Liver (tissue), 8 donors: ENCODE measurements at regions not wholly inside any gene's neighbourhood (a gene's known extent, or its start where the extent isn't known, plus 50 kb on each side); places are given as distances from the start of the nearest gene placed in this dataset.

Experiments used
- DNase-seq: peaks from one replicate; pipeline ENCODE4 v3.0.0-alpha.2; 2017; ENCODE audit warnings: low spot score
- H3K27ac ChIP-seq, 2 donors: one replicate each; pipeline ENCODE4 v1.7.0; 2013; ENCODE audit warnings: inconsistent platforms in 2 of 2, low read length in 2 of 2, control low read depth in 1 of 2, low read depth in 1 of 2, mild to moderate bottlenecking in 1 of 2
- H3K27me3 ChIP-seq, 4 donors: one replicate each; pipeline versions ENCODE4 v1.6.1 to v1.7.0; 2013; ENCODE audit warnings: low read length in 3 of 4, inconsistent platforms in 1 of 4, mild to moderate bottlenecking in 1 of 4, moderate library complexity in 1 of 4; ENCODE audit not compliant: control insufficient read depth in 4 of 4, insufficient read depth in 4 of 4
- H3K36me3 ChIP-seq, 4 donors: one replicate each; pipeline versions ENCODE4 v1.6.1 to v1.7.0; 2013; ENCODE audit warnings: low read length in 3 of 4, mild to moderate bottlenecking in 3 of 4, low read depth in 1 of 4, moderate library complexity in 1 of 4; ENCODE audit not compliant: control insufficient read depth in 4 of 4, insufficient read depth in 3 of 4
- H3K4me1 ChIP-seq, 4 donors: one replicate each; pipeline versions ENCODE4 v1.6.1 to v1.7.0; 2013; ENCODE audit warnings: low read length in 3 of 4, mild to moderate bottlenecking in 3 of 4, moderate library complexity in 1 of 4; ENCODE audit not compliant: control insufficient read depth in 4 of 4, insufficient read depth in 4 of 4
- H3K4me3 ChIP-seq, 3 donors: one replicate each; pipeline versions ENCODE4 v1.6.1 to v1.7.0; 2013; ENCODE audit warnings: low read length in 3 of 3, control low read depth in 1 of 3, low read depth in 1 of 3, mild to moderate bottlenecking in 1 of 3
- H3K9ac ChIP-seq, 2 donors: one replicate each; pipeline ENCODE4 v1.7.0; 2013; ENCODE audit warnings: low read length in 2 of 2, mild to moderate bottlenecking in 2 of 2, moderate library complexity in 2 of 2, control low read depth in 1 of 2, low read depth in 1 of 2
- H3K9me3 ChIP-seq, 4 donors: one replicate each; pipeline versions ENCODE4 v1.6.1 to v1.7.0; 2013; ENCODE audit warnings: low read length in 3 of 4; ENCODE audit not compliant: control insufficient read depth in 4 of 4
- ATF3 ChIP-seq: IDR thresholded peaks from 2 replicates; pipeline ENCODE4 v1.6.1; 2016; ENCODE audit warnings: antibody characterized with exemption
- CTCF ChIP-seq: fragments of 150-350 bp; IDR thresholded peaks from 2 replicates; pipeline ENCODE4 v1.5.1; 2017; ENCODE audit warnings: improper control_type of control experiment, low read depth, low read length; ENCODE audit not compliant: missing input control
- EGR1 ChIP-seq, 2 donors: IDR thresholded peaks; 2 replicates each; pipeline ENCODE4 v1.6.1; 2016 to 2018; ENCODE audit warnings: antibody characterized with exemption in 2 of 2, low read depth in 2 of 2
- FOXA1 ChIP-seq: IDR thresholded peaks from 2 replicates; pipeline ENCODE4 v1.6.1; 2016; ENCODE audit warnings: antibody characterized with exemption
- FOXA2 ChIP-seq: IDR thresholded peaks from 2 replicates; pipeline ENCODE4 v1.6.1; 2016; ENCODE audit warnings: antibody characterized with exemption
- GABPA ChIP-seq, 2 donors: IDR thresholded peaks in 1 of 2; conservative IDR thresholded peaks in 1 of 2; 2 replicates each; pipeline ENCODE4 v1.6.1; 2016; ENCODE audit warnings: antibody characterized with exemption in 2 of 2, mild to moderate bottlenecking in 1 of 2, moderate library complexity in 1 of 2
- HNF4A ChIP-seq, 2 donors: conservative IDR thresholded peaks; 2 replicates each; pipeline ENCODE4 v1.6.1; 2016; ENCODE audit warnings: antibody characterized with exemption in 2 of 2, mild to moderate bottlenecking in 2 of 2
- HNF4G ChIP-seq: IDR thresholded peaks from 2 replicates; pipeline ENCODE4 v1.6.1; 2016; ENCODE audit warnings: antibody characterized with exemption
- JUND ChIP-seq, 2 donors: IDR thresholded peaks; 2 replicates each; pipeline ENCODE4 v1.6.1; 2016; ENCODE audit warnings: antibody characterized with exemption in 2 of 2
- NR2F2 ChIP-seq: IDR thresholded peaks from 2 replicates; pipeline ENCODE4 v1.6.1; 2016; ENCODE audit warnings: antibody characterized with exemption
- RAD21 ChIP-seq, 2 donors: IDR thresholded peaks; 2 replicates each; pipeline ENCODE4 v1.6.1; 2016; ENCODE audit warnings: antibody characterized with exemption in 2 of 2, mild to moderate bottlenecking in 2 of 2
- REST ChIP-seq: IDR thresholded peaks from 2 replicates; pipeline ENCODE4 v1.6.1; 2016; ENCODE audit warnings: antibody characterized with exemption, mild to moderate bottlenecking
- RXRA ChIP-seq, 2 donors: IDR thresholded peaks; 2 replicates each; pipeline ENCODE4 v1.6.1; 2017 to 2018; ENCODE audit warnings: antibody characterized with exemption in 2 of 2, mild to moderate bottlenecking in 1 of 2
- SP1 ChIP-seq: IDR thresholded peaks from 2 replicates; pipeline ENCODE4 v1.6.1; 2018; ENCODE audit warnings: antibody characterized with exemption, mild to moderate bottlenecking
- TAF1 ChIP-seq: conservative IDR thresholded peaks from 2 replicates; pipeline ENCODE4 v1.6.1; 2016; ENCODE audit warnings: antibody characterized with exemption, mild to moderate bottlenecking
- YY1 ChIP-seq: IDR thresholded peaks from 2 replicates; pipeline ENCODE4 v1.6.1; 2016; ENCODE audit warnings: antibody characterized with exemption, mild to moderate bottlenecking
- WGBS: extraction: QIAGEN DNeasy Blood & Tissue Kit; methylation state at CpG from one replicate; pipeline ENCODE4 v1.1.7; 2013; 5-methylcytosine and 5-hydroxymethylcytosine counted together
- TF ChIP-seq, protein P1 (sequence below): IDR thresholded peaks from 2 replicates; pipeline ENCODE4 v1.6.1; 2016; ENCODE audit warnings: antibody characterized with exemption
- TF ChIP-seq, protein P2 (sequence below): IDR thresholded peaks from 2 replicates; pipeline ENCODE4 v1.6.1; 2016; ENCODE audit warnings: antibody characterized with exemption
- donor health status: healthy.
- donor health status: healthy.
- donor health status: healthy.
- donor health status: healthy.
- donor health status: healthy.

GRCh38 chr3:72679540-72680198, 168.6 kb downstream of the SHQ1 start:
- no peak overlapping the region for H3K4me3 ChIP-seq
- TF ChIP-seq RXRA (IDR thresholded peaks at IDR 0.05) (no peak), SP1 (no peak), YY1 (no peak)
- TF ChIP-seq, protein P1, sequence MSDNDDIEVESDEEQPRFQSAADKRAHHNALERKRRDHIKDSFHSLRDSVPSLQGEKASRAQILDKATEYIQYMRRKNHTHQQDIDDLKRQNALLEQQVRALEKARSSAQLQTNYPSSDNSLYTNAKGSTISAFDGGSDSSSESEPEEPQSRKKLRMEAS = no peak
- WGBS = 79% methylated on average over 6 of the region's 6 CpGs
- H3K27ac ChIP-seq = no peak overlapping the region
- DNase-seq = no peak
- H3K27me3 ChIP-seq = no peaks in the 10 kb centered on the region
- H3K9ac ChIP-seq = no peak overlapping the region
- peaks cover 0 to 2% (median 0%) of the 10 kb centered on the region in 4 donors for H3K9me3 ChIP-seq
- H3K4me1 ChIP-seq = no peaks in the 10 kb centered on the region
- no peaks in the 10 kb centered on the region for H3K36me3 ChIP-seq

- Histone ChIP-seq H3K4me1 (no peaks in the 10 kb centered on the region), H3K9me3 (peaks cover 0 to 2% (median 0%) of the 10 kb centered on the region in 4 donors), H3K4me3 (no peak overlapping the region), H3K9ac (no peak overlapping the region), H3K36me3 (no peaks in the 10 kb centered on the region), H3K27ac (no peak overlapping the region), H3K27me3 (no peaks in the 10 kb centered on the region)
- WGBS = 91% methylated on average over 6 of the region's 6 CpGs
- no peak for DNase-seq
- TF ChIP-seq FOXA2 (no peak), RAD21 (IDR thresholded peaks at IDR 0.05) (no peak), HNF4A (conservative IDR thresholded peaks at IDR 0.05) (no peak), EGR1 (IDR thresholded peaks at IDR 0.05; ENCODE audit: low read depth in 2 of 2) (no peak), FOXA1 (no peak), YY1 (no peak), RXRA (IDR thresholded peaks at IDR 0.05) (no peak), HNF4G (no peak), ATF3 (no peak), SP1 (no peak), TAF1 (no peak), REST (no peak), GABPA (IDR thresholded peaks at IDR 0.05 in 1 of 2, conservative IDR thresholded peaks at IDR 0.05 in 1 of 2) (no peak), NR2F2 (no peak), CTCF (no peak), JUND (IDR thresholded peaks at IDR 0.05) (no peak)
- TF ChIP-seq, protein P2, sequence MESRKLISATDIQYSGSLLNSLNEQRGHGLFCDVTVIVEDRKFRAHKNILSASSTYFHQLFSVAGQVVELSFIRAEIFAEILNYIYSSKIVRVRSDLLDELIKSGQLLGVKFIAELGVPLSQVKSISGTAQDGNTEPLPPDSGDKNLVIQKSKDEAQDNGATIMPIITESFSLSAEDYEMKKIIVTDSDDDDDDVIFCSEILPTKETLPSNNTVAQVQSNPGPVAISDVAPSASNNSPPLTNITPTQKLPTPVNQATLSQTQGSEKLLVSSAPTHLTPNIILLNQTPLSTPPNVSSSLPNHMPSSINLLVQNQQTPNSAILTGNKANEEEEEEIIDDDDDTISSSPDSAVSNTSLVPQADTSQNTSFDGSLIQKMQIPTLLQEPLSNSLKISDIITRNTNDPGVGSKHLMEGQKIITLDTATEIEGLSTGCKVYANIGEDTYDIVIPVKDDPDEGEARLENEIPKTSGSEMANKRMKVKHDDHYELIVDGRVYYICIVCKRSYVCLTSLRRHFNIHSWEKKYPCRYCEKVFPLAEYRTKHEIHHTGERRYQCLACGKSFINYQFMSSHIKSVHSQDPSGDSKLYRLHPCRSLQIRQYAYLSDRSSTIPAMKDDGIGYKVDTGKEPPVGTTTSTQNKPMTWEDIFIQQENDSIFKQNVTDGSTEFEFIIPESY = no peak
- TF ChIP-seq, protein P1 = no peak
Observed at GRCh38 chr3:72678867-72679266, 169.4 kb downstream of the SHQ1 start.
